22Rv1 (cell line): ENCODE measurements at regions not wholly inside any gene's neighbourhood (a gene's known extent, or its start where the extent isn't known, plus 50 kb on each side); places are given as distances from the start of the nearest gene placed in this dataset.

Source experiments
- ZFX ChIP-seq: fragments of 450-650 bp; IDR thresholded peaks from 2 replicates; pipeline ENCODE4 v1.6.1; 2017; ENCODE audit warnings: antibody characterized with exemption, borderline replicate concordance
- TF ChIP-seq, protein P1 (sequence below): fragments of 450-650 bp; IDR thresholded peaks from 2 replicates; pipeline ENCODE4 v1.5.1; 2017; ENCODE audit warnings: mild to moderate bottlenecking

DNA sequence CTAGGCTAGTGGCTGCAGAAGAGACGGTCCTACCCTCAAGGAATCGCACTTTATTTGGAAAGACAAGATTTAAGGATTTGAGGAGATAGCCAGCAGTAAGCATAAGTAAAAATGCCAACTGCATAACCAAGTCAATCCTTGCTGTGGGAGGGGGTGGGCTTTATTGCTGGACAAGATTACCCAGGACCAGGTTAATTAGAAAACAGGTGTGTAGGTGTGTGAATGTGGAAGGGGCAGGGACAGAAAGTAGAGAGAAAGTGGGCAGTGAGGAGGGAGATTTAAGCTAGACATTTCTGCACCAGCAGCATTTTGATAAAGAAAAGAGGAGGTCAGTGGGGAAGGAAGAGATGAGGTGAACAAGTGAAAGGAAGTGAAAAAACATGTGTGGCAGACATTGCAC is 89.7 kb upstream of the OGFRL1 start:
- no peak for TF ChIP-seq ZFX
- TF ChIP-seq, protein P1, sequence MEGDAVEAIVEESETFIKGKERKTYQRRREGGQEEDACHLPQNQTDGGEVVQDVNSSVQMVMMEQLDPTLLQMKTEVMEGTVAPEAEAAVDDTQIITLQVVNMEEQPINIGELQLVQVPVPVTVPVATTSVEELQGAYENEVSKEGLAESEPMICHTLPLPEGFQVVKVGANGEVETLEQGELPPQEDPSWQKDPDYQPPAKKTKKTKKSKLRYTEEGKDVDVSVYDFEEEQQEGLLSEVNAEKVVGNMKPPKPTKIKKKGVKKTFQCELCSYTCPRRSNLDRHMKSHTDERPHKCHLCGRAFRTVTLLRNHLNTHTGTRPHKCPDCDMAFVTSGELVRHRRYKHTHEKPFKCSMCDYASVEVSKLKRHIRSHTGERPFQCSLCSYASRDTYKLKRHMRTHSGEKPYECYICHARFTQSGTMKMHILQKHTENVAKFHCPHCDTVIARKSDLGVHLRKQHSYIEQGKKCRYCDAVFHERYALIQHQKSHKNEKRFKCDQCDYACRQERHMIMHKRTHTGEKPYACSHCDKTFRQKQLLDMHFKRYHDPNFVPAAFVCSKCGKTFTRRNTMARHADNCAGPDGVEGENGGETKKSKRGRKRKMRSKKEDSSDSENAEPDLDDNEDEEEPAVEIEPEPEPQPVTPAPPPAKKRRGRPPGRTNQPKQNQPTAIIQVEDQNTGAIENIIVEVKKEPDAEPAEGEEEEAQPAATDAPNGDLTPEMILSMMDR, result no peak
